Right lobe of liver (tissue), 6 donors: ENCODE measurements at regions not wholly inside any gene's neighbourhood (a gene's known extent, or its start where the extent isn't known, plus 50 kb on each side); places are given as distances from the start of the nearest gene placed in this dataset.

Source experiments
- ATAC-seq, 4 donors: fragments of 200-7000 bp; cut with Tn5 transposase; one replicate each; pipeline ENCODE4 v1.9.1; 2020; ENCODE audit warnings: mild to moderate bottlenecking in 4 of 4, moderate library complexity in 4 of 4
- DNase-seq, 3 donors: peaks; one replicate each; pipeline ENCODE4 v3.0.0-alpha.2; 2020
- H3K27ac ChIP-seq, 3 donors: fragments of 200-600 bp; one replicate each; pipeline ENCODE4 v1.8.0; 2022
- H3K27me3 ChIP-seq, 2 donors: fragments of 200-600 bp; one replicate each; pipeline ENCODE4 v1.8.0; 2022
- H3K36me3 ChIP-seq, 4 donors: fragments of 200-600 bp; sonication (generic) in 1 of 4; one replicate each; pipeline versions ENCODE4 v1.5.1 to v1.8.0; 2017 to 2022; ENCODE audit warnings: control low read depth in 1 of 4
- H3K4me1 ChIP-seq, 4 donors: fragments of 200-600 bp; sonication (generic) in 1 of 4; one replicate each; pipeline versions ENCODE4 v1.5.1 to v1.8.0; 2017 to 2022; ENCODE audit warnings: control low read depth in 1 of 4
- H3K4me3 ChIP-seq, 3 donors: fragments of 200-600 bp; one replicate each; pipeline ENCODE4 v1.8.0; 2022
- H3K9me3 ChIP-seq, 4 donors: fragments of 200-600 bp; sonication (generic) in 1 of 4; one replicate each; pipeline versions ENCODE4 v1.5.1 to v1.8.0; 2017 to 2022; ENCODE audit warnings: control low read depth in 1 of 4
- POLR2A ChIP-seq: fragments of 450-650 bp; IDR thresholded peaks from one replicate; pipeline ENCODE4 v1.6.1; 2017; ENCODE audit warnings: antibody characterized with exemption, mild to moderate bottlenecking
- WGBS: methylation state at CpG from one replicate; pipeline ENCODE4 v1.1.6; 2018; ENCODE audit warnings: low coverage, low lambda C conversion rate; ENCODE audit not compliant: insufficient coverage; ENCODE audit errors: missing lambda C conversion rate; 5-methylcytosine and 5-hydroxymethylcytosine counted together
- intact Hi-C, 2 donors: fragments of 100-400 bp; cut with DNase I; formaldehyde crosslinking; loops; one replicate each; pipeline versions ENCODE4 v1.11.2 to v1.14.1; 2022
- TF ChIP-seq, protein P1 (sequence below), 4 donors: fragments of 200-600 bp in 3 of 4; fragments of 450-650 bp in 1 of 4; IDR thresholded peaks; one replicate each; pipeline versions ENCODE4 v1.5.1 to v1.8.0; 2016 to 2022; ENCODE audit warnings: antibody characterized with exemption in 4 of 4, mild to moderate bottlenecking in 2 of 4
- donor health status: DM: no; HTN: yes; CAD: no.
- donor health status: DM: no; HTN: no; CAD: no.
- donor health status: DM: no; HTN: no; CAD: no.
- donor health status: DM: no; HTN: yes; CAD: no.
- donor health status: DM: no; HTN: yes; CAD: no.

DNA sequence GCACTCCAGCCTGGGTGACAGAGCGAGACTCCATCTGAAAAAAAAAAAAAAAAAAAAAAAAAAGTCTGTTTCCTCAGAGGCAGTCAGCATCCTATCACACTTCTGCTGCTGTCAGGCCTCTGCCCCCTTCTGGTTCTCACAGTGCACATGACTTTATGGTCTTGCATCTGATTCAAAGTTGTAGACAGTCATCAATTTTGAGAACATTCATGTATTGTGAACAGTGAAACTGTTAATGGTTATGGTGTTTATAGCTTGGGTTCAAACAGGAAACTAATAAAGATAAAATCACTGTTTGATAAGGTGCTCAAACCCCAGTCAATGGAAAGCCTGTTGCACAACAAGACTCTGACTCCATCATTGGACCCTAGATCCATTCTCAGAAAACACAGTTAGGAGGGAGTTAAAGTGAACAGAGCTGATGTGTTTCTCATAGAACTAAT lies 61.4 kb downstream of the FOXD1 start:
- no peaks in the 10 kb centered on the region for H3K36me3 ChIP-seq
- H3K27me3 ChIP-seq: peaks cover 2 to 6% of the 10 kb centered on the region in 2 donors
- H3K4me1 ChIP-seq: no peaks in the 10 kb centered on the region
- peaks cover 0 to 6% (median 0%) of the 10 kb centered on the region in 4 donors for H3K9me3 ChIP-seq
- WGBS: 60% methylated on average over 1 of the region's 1 CpG
- no peak overlapping the region for H3K4me3 ChIP-seq
- TF ChIP-seq POLR2A: no peak
- TF ChIP-seq, protein P1, sequence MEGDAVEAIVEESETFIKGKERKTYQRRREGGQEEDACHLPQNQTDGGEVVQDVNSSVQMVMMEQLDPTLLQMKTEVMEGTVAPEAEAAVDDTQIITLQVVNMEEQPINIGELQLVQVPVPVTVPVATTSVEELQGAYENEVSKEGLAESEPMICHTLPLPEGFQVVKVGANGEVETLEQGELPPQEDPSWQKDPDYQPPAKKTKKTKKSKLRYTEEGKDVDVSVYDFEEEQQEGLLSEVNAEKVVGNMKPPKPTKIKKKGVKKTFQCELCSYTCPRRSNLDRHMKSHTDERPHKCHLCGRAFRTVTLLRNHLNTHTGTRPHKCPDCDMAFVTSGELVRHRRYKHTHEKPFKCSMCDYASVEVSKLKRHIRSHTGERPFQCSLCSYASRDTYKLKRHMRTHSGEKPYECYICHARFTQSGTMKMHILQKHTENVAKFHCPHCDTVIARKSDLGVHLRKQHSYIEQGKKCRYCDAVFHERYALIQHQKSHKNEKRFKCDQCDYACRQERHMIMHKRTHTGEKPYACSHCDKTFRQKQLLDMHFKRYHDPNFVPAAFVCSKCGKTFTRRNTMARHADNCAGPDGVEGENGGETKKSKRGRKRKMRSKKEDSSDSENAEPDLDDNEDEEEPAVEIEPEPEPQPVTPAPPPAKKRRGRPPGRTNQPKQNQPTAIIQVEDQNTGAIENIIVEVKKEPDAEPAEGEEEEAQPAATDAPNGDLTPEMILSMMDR (IDR thresholded peaks at IDR 0.05): no peak
- DNase-seq (no peak), ATAC-seq (no peak)
- intact Hi-C loops: no loop called here
- no peak overlapping the region for H3K27ac ChIP-seq

DNA sequence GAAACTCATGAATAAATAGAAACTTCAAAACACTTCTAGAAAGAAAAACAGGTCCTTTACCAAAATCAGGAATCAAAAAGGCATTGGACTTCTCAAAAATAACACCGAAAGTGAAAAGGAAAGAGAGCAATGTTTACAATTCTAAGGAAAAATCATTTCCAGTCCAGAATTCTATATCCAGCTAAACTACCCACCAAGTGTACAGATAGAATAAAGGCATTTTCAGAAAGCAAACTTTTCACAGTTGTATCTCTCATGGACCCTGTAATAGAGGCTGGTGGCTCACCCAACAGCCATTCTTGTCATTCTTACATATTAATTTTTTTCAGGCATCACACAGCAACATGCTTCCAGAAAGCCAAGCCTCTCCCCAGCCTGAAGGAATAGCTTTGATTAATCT lies 63.7 kb downstream of the FOXD1 start:
- no peak overlapping the region for H3K27ac ChIP-seq
- no peak for ATAC-seq
- H3K4me1 ChIP-seq: no peaks in the 10 kb centered on the region
- intact Hi-C loops: no loop called here
- no peak overlapping the region for H3K4me3 ChIP-seq
- H3K9me3 ChIP-seq: peaks cover 0 to 6% (median 0%) of the 10 kb centered on the region in 4 donors
- TF ChIP-seq, protein P1 (IDR thresholded peaks at IDR 0.05): no peak
- TF ChIP-seq POLR2A: no peak
- H3K27me3 ChIP-seq: peaks cover 7 to 27% of the 10 kb centered on the region in 2 donors
- 33% methylated on average over 1 of the region's 1 CpG for whole genome bisulfite sequencing
- H3K36me3 ChIP-seq: no peaks in the 10 kb centered on the region
- DNase-seq: no peak

- Histone ChIP-seq H3K4me3 (peak overlapping the region in 1 of 3 donors; percentile 27), H3K36me3 (no peaks in the 10 kb centered on the region), H3K9me3 (peaks cover 0 to 6% (median 0%) of the 10 kb centered on the region in 4 donors), H3K4me1 (no peaks in the 10 kb centered on the region), H3K27me3 (peaks cover 7 to 27% of the 10 kb centered on the region in 2 donors), H3K27ac (no peak overlapping the region)
- DNase-seq (no peak), ATAC-seq (no peak)
- intact Hi-C loops: no loop called here
- WGBS: 33% methylated on average over 1 of the region's 27 CpGs
- TF ChIP-seq POLR2A: no peak
- TF ChIP-seq, protein P1 (IDR thresholded peaks at IDR 0.05): no peak
Measured at GRCh38 chr5:73382401-73382740, 66.2 kb downstream of the FOXD1 start.

GRCh38 chr5:73381590-73382400 lies 66.8 kb downstream of the FOXD1 start:
- DNase-seq: no peak
- peaks cover 7 to 27% of the 10 kb centered on the region in 2 donors for H3K27me3 ChIP-seq
- WGBS: 3% methylated on average over 6 of the region's 90 CpGs
- no peaks in the 10 kb centered on the region for H3K36me3 ChIP-seq
- H3K4me1 ChIP-seq: no peaks in the 10 kb centered on the region
- H3K27ac ChIP-seq: no peak overlapping the region
- H3K4me3 ChIP-seq: peak overlapping the region in 1 of 3 donors; percentile 27
- H3K9me3 ChIP-seq: peaks cover 0 to 6% (median 0%) of the 10 kb centered on the region in 4 donors
- peak in 2 of 4 donors; percentile 38 to 48 for ATAC-seq
- intact Hi-C loops: no loop called here
- no peak for TF ChIP-seq POLR2A
- TF ChIP-seq, protein P1 (IDR thresholded peaks at IDR 0.05): no peak
